Skin of body (tissue), 1 donor: ENCODE measurements at regions not wholly inside any gene's neighbourhood (a gene's known extent, or its start where the extent isn't known, plus 50 kb on each side); places are given as distances from the start of the nearest gene placed in this dataset.

Experiments
- DNase-seq: peaks from one replicate; lab custom pipeline; 2025; lab: John Stamatoyannopoulos, UW

GRCh38 chr3:5270666-5271371 is 83.3 kb downstream of the EDEM1 start:
- DNase-seq = no peak

GRCh38 chr3:5271372-5271683 is 83.8 kb downstream of the EDEM1 start:
- no peak for DNase-seq

GRCh38 chr3:5272387-5272786 is 84.9 kb downstream of the EDEM1 start:
- no peak for DNase-seq

GRCh38 chr3:5274091-5274490 is 86.6 kb downstream of the EDEM1 start:
- DNase-seq = no peak

DNA sequence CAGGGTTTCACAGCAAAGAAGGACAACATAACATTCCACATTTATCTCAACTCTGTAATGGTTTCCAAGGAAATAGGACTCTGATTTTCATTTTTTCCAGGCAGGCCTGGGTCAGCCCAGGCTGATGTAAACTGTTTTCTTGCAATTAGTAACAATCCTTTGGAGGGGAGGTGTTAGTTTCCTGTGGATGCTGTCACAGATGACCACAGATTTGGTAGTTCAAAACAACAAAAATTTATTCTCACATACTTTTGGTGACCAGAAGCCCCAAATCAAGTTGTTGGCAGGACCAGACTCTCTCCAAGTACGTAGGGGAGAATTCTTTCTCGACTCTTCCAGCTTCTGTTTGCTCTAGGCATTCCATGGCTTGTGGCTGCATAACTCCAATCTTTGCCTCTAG is 88.0 kb downstream of the EDEM1 start:
- DNase-seq = no peak

GRCh38 chr3:5276934-5277333 is 89.4 kb downstream of the EDEM1 start:
- no peak for DNase-seq

DNA sequence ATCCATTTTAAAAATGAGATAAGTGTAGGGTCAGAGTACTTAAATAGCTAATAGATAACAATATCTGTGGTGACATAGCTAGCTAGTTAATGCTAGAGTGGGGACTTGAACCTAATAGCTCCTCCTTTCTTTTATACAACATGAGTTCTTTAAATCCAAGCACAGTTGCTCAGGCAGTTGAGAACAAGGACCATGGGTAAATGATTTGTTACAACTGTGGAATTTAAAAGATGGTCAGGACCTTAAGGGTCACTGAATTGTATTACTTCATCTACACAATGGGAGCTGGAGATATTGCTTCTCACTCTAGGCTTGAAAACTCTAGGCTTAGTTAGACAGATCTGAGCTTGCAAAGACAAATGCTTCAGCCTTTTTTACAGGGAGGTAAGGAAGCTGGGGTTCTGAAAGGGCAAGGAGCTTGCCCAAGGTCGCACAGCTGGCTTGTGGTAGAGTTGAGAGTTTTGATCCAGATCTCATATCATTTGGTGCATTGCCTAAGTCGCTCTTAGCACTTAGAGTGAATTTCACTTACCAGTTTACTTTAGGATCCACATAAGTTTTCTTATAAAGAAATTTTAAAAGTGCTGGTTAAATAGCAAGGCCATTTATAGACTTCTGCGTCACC is 90.2 kb downstream of the EDEM1 start:
- DNase-seq = no peak

DNA sequence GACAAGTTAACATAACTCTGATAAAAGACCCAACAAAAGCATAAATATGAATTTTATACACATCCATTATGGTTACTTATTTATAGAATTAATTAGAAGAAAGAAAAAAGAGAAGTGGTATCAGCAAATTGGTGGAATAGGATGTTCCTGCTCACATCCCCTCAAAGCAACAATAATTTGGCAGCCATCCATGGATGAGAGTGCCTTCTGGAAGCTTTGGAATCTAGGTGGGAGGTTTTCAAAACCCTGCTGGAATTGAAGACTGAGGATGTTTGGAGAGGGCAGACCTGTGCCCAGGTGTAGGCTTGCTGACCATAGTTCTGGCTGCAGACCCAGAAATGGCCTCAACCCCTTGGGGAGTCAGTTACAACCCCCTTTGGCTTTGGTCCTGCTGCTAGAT is 91.2 kb downstream of the EDEM1 start:
- no peak for DNase-seq

GRCh38 chr3:5282703-5283102 is 95.2 kb downstream of the EDEM1 start:
- DNase-seq = no peak

DNA sequence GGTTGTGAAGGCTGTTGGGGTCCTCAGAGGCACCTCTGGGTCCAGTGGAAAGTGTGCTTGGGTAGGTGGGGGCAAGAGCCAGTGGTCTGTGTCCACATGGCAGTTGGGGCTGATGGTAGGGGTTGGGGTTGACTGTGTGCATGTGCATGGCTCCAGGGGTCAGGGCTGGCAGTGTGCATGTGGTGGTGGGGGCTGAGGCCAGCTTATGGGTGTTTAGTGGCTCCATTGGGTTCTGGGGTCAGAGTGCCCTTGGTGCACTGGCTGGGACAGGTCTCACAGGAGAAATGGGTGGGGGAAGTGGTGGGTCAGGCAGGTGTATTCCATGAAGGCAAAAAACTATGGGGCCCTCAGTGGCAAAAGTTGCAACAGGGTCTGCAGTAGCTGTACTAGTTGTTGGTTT is 97.9 kb downstream of the EDEM1 start:
- DNase-seq = no peak

GRCh38 chr3:5290915-5291314 is 103.4 kb downstream of the EDEM1 start:
- no peak for DNase-seq

- no peak for DNase-seq
Observed at GRCh38 chr3:5292512-5292911, 105.0 kb downstream of the EDEM1 start.

GRCh38 chr3:5293207-5293606 is 105.7 kb downstream of the EDEM1 start:
- DNase-seq = no peak

DNA sequence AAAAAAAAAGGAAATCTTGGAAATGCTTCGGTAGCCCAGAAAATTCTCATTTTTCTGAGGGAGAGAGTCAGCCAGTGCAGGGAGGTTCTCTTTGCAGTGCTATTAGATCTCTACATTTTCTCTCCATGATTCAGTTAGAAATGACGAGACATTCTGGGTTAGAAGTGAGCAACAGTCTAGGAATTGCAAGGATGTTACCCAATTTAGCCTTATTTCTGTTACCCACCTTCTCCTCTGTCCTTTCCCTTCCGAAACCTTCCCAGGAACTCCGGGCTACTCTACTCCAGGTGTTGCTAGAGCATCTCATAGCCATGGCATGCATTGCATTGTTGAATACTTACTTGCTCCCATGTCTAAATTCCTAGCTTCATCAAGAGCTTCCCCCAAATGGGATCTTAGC is 106.8 kb downstream of the EDEM1 start:
- DNase-seq = no peak

DNA sequence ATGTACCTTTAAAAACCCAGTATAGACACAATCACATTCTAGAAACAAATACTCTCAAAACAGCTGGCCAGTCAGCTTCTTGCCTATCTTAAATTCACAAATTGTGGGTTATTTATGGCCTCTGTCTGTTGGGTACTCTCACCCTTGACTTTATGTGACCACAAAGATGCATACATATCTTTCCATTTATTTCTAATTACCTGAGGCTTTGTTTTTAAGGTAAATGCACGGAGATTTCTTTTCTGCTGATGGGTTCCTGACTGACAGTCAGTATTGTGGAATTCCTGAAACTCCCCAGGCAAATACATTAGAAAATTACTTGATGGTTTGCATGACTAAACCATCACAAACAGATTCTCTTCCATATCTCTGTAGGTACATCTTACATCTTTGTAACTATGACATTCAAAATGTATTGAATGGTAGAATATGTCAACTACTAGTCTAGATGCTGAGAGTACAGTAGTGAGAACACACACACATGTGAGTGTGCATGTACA is 107.7 kb downstream of the EDEM1 start:
- no peak for DNase-seq

- no peak for DNase-seq
Observed at GRCh38 chr3:5296362-5296761, 108.9 kb downstream of the EDEM1 start.

DNA sequence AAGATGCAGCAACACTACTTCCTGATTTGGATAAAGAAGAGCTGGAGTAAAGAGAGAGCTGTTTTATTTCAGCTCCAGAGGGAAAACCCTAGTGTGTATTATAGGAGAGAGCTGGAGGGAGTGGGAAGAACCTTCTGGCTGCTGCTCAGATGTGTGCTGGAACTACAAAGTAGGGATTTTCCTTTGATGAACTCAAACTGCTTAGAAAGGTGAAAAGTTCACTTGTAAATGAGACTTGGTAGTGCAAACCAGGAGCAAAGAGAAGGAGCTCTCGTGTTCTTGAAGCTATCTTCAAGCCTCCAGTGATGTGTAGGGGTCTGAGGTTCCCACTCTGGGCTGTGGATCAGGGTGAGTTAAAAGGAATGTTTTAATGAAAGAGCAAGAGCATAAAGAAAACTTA is 110.4 kb downstream of the EDEM1 start:
- DNase-seq = no peak

DNA sequence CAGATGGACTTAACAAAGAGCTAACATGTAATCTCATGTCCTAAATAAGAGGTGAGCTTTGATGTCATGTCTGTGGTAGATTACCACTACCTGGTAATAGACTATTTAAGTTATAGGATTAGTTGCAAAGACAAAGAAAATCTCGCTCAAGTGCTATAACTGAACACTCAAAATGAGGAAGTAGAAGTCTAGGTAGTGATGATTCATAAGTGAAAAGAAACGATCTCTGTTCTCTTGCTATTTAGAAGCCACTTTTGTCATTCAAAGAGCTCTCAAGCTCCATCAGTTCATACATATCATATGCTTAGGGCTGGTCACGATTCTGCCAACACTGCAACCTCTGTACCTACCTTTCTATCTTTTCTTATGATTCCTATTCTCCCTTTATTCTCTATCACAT is 110.9 kb downstream of the EDEM1 start:
- no peak for DNase-seq

DNA sequence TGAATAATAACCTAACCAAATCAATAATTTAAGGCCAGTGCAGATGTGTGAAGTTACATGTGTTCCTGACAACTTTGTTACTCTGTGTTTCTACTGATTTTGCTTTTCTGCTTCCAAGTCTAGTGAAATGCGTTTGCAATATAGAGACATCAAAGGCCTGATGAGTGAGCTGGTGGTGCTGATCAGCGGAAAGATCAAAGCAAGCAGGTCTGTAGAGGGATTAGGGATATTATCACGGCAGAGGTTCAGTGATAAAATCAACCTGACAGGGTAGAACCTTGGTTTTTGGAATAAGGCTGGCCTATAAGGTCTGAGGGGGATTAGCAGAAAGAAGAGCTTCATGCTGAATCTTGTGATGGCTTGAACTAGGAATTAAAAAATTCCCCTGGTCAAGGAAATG is 111.7 kb downstream of the EDEM1 start:
- no peak for DNase-seq

- DNase-seq = no peak
Observed at GRCh38 chr3:5300638-5301037, 113.1 kb downstream of the EDEM1 start.

DNA sequence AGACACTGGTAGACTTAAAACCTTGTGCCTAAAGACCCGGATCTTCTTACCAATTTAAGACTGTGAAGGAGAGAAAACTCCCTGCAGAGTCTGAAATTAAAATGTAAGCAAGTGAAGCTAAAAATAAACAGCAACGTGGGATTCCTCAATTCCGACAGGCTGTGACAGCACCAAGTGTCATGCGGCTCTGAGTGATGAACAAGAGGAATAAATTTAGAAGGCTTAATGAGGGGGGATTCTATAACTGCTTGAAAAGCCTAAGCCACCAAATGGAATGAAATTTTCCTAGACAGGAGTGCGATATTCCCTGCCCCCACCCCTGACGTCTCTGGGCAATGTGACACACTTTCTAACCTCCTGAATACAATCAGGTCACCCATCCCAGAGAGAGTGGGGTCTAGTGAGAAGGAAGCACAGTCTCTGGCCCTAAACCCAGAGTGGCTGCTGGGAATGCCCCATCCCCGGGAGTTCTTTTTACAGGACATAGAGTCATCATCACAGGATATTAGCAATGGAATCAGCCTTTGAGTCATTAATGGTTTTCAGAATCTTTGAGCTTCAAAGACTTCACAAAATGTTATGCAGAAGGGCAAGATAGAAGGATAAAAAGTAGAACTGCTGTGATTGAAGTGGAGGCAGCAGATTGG is 114.3 kb downstream of the EDEM1 start:
- no peak for DNase-seq

DNA sequence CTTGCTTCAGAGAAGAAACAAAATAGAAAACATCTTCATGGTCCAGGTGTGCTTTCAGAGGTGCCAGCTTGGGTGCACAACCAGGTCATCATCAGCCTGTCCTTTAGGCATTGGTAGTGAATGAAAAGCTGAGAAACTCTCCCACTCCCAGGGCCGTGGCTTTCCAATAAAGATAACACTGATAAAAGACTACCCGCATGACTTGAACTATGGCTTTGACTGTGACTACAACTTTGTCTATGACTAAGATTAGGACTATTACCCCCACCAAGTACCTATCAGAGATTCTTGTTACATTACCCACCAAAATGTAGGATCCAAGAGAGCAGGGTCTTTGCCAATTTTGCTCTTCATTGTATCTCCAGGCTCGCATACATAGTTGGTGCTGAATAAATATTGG is 115.2 kb downstream of the EDEM1 start:
- DNase-seq = no peak

DNA sequence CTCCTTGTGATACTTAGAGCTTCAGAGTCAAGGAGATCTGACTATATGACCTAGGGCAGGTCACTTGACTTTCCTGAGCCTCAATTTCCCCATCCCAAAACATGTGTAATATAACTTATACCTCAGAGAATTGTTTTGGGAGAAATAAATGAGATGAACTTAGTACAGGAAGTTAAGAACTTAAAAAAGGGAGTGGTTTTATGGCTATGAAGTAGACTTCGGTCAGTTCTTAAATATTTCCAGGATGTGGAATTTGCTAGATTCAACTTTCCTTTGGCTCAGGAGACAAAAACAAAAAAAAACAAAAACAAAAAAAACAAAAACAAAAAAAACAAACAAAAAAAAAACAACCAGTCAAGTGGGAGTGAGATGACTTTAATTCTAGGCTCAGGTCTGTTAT is 116.7 kb downstream of the EDEM1 start:
- no peak for DNase-seq
